GM12891 (cell line): ENCODE measurements at regions not wholly inside any gene's neighbourhood (a gene's known extent, or its start where the extent isn't known, plus 50 kb on each side); places are given as distances from the start of the nearest gene placed in this dataset.

ENCODE experiments used
- POLR2A ChIP-seq: IDR thresholded peaks from 2 replicates; pipeline ENCODE4 v1.6.1; 2011; ENCODE audit warnings: low read depth, low read length, control low read depth
- POLR2AphosphoS5 ChIP-seq: IDR thresholded peaks from 2 replicates; pipeline ENCODE4 v1.6.1; 2011; ENCODE audit warnings: low read depth, low read length, control low read depth
- SPI1 ChIP-seq: IDR thresholded peaks from 2 replicates; pipeline ENCODE4 v1.6.1; 2011; ENCODE audit warnings: low read depth, low read length, control low read depth

DNA sequence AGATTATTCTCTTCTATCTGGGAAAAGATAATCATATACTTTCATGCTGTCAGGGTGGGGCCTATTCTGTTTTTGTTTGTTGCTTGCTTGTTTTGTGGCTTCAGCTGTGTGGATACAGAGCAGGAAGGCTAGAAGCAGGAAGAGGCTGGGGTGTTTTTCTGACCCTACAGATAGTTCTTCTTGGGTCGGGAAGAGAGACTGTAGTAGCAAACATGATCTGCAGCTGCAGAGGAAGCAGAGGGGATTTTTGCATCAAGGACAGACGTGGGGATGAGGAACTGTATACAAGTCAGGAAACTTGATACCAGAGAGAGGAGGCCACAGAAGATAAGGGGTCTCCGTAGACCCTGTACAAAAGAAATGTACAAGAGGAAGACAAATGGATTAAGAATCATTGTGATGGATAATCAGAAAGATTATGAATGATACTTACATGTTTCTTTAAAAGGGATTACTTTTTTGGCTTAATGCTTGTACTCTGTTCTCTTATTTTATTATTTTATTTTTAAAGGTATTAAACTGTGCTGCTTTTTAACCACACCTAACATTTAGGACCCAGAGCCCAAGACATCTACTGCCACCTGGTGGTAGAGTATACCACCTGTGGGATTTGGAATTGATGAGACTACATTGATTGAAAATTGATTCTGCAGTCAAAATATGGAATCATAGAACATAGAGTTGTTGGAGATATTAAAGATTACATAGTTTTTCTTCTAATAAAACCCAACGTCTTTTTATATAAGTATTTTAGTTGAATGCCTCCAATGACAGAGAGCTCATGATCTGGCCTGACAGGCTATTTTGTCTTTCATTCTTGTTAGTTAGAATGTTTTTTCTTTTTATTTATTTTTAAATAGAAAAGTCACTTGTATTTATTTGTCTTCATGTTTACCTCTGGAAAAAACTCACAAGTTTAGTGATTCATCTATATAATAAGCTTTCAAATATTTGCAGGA is 87.3 kb upstream of the ROPN1 start:
- TF ChIP-seq POLR2A: no peak
- TF ChIP-seq SPI1: no peak
- TF ChIP-seq POLR2AphosphoS5: no peak
